ENCODE measurements at regions not wholly inside any gene's neighbourhood (a gene's known extent, or its start where the extent isn't known, plus 50 kb on each side); places are given as distances from the start of the nearest gene placed in this dataset.

GRCh38 chr4:126445596-126445995, 1130.8 kb downstream of the FAT4 start:
- TF ChIP-seq ZNF274 (IDR thresholded peaks at IDR 0.05; ENCODE audit: low read depth, low read length) (no peak), YY1 (IDR thresholded peaks at IDR 0.05; ENCODE audit: insufficient read depth, insufficient read length) (no peak), SUZ12 (IDR thresholded peaks at IDR 0.05; ENCODE audit: extremely low read depth, insufficient read depth, insufficient read length) (no peak)
